Lower leg skin (tissue), 4 donors: ENCODE measurements at regions not wholly inside any gene's neighbourhood (a gene's known extent, or its start where the extent isn't known, plus 50 kb on each side); places are given as distances from the start of the nearest gene placed in this dataset.

ENCODE experiments used
- DNase-seq, 2 donors: peaks; one replicate each; pipeline ENCODE4 v3.0.0-alpha.2; 2019; ENCODE audit warnings: low spot score in 2 of 2
- H3K4me3 ChIP-seq: fragments of 200-600 bp; sonication (generic); 2 replicates; pipeline ENCODE4 v1.5.1; 2017; ENCODE audit warnings: mild to moderate bottlenecking, low read depth; ENCODE audit not compliant: poor library complexity, severe bottlenecking
- CTCF ChIP-seq, 3 donors: fragments of 450-650 bp; IDR thresholded peaks; one replicate each; pipeline ENCODE4 v1.5.1; 2016; ENCODE audit warnings: antibody characterized with exemption in 3 of 3, mild to moderate bottlenecking in 3 of 3, moderate library complexity in 2 of 3
- POLR2A ChIP-seq, 2 donors: fragments of 450-650 bp; IDR thresholded peaks; one replicate each; pipeline ENCODE4 v1.6.1; 2016 to 2017; ENCODE audit warnings: antibody characterized with exemption in 2 of 2, mild to moderate bottlenecking in 1 of 2, moderate library complexity in 1 of 2
- WGBS, 2 donors: methylation state at CpG; one replicate each; pipeline ENCODE4 v1.1.5; 2018; 5-methylcytosine and 5-hydroxymethylcytosine counted together
- intact Hi-C: fragments of 100-400 bp; cut with DNase I; formaldehyde crosslinking; loops from one replicate; pipeline ENCODE4 v1.15.0; 2023; ENCODE audit warnings: low total_unique reads

- no peak for TF ChIP-seq POLR2A (IDR thresholded peaks at IDR 0.05)
- TF ChIP-seq CTCF (IDR thresholded peaks at IDR 0.05) = no peak
- intact Hi-C loops = no loop called here
- H3K4me3 ChIP-seq = no peak overlapping the region
- 82 to 85% methylated on average over 1 of the region's 1 CpG for WGBS, 2 donors
- no peak for DNase-seq
Observed at GRCh38 chr11:45436966-45437365, 150.8 kb upstream of the SYT13 start.

- 46 to 53% methylated on average over 2 of the region's 2 CpGs for WGBS, 2 donors
- DNase-seq = no peak
- intact Hi-C loops = no loop called here
- no peak overlapping the region for H3K4me3 ChIP-seq
- TF ChIP-seq POLR2A (IDR thresholded peaks at IDR 0.05) = no peak
- no peak for TF ChIP-seq CTCF (IDR thresholded peaks at IDR 0.05)
Observed at GRCh38 chr11:45436118-45436517, 150.0 kb upstream of the SYT13 start.

GRCh38 chr11:45435706-45436105, 149.6 kb upstream of the SYT13 start:
- intact Hi-C loops = no loop called here
- DNase-seq = no peak
- TF ChIP-seq POLR2A (IDR thresholded peaks at IDR 0.05) (no peak), CTCF (IDR thresholded peaks at IDR 0.05) (no peak)
- H3K4me3 ChIP-seq = no peak overlapping the region
- 76 to 78% methylated on average over 3 of the region's 3 CpGs for WGBS, 2 donors

GRCh38 chr11:45432910-45433309, 146.8 kb upstream of the SYT13 start:
- H3K4me3 ChIP-seq = no peak overlapping the region
- no peak for DNase-seq
- TF ChIP-seq CTCF (IDR thresholded peaks at IDR 0.05) (no peak), POLR2A (IDR thresholded peaks at IDR 0.05) (no peak)
- WGBS, 2 donors = 84 to 85% methylated on average over 6 of the region's 6 CpGs
- intact Hi-C loops = no loop called here

- 59 to 72% methylated on average over 3 of the region's 3 CpGs for WGBS, 2 donors
- DNase-seq = no peak
- no peak overlapping the region for H3K4me3 ChIP-seq
- TF ChIP-seq POLR2A (IDR thresholded peaks at IDR 0.05) = no peak
- no peak for TF ChIP-seq CTCF (IDR thresholded peaks at IDR 0.05)
- intact Hi-C loops = no loop called here
Observed at GRCh38 chr11:45432100-45432499, 146.0 kb upstream of the SYT13 start.
